Tibial nerve (tissue), 4 donors: ENCODE measurements at regions not wholly inside any gene's neighbourhood (a gene's known extent, or its start where the extent isn't known, plus 50 kb on each side); places are given as distances from the start of the nearest gene placed in this dataset.

Experiments used
- DNase-seq, 2 donors: peaks; one replicate each; pipeline ENCODE4 v3.0.0-alpha.2; 2019; ENCODE audit warnings: low spot score in 2 of 2
- H3K27ac ChIP-seq, 4 donors: fragments of 200-600 bp; sonication (generic) in 3 of 4; one replicate each; pipeline ENCODE4 v1.5.1; 2017 to 2019; ENCODE audit warnings: mild to moderate bottlenecking in 1 of 4
- H3K27me3 ChIP-seq, 2 donors: fragments of 200-600 bp; sonication (generic) in 1 of 2; one replicate each; pipeline versions ENCODE4 v1.5.1 to v1.6.0; 2017 to 2019
- H3K36me3 ChIP-seq, 3 donors: fragments of 200-600 bp; sonication (generic); one replicate each; pipeline ENCODE4 v1.5.1; 2018 to 2019
- H3K4me1 ChIP-seq, 4 donors: fragments of 200-600 bp; sonication (generic) in 3 of 4; one replicate each; pipeline ENCODE4 v1.5.1; 2017 to 2019
- H3K4me3 ChIP-seq, 4 donors: fragments of 200-600 bp; sonication (generic) in 3 of 4; one replicate each; pipeline ENCODE4 v1.5.1; 2017 to 2019; ENCODE audit warnings: mild to moderate bottlenecking in 1 of 4, moderate library complexity in 1 of 4
- H3K9me3 ChIP-seq, 4 donors: fragments of 200-600 bp; sonication (generic) in 3 of 4; one replicate each; pipeline ENCODE4 v1.5.1; 2017 to 2019
- EP300 ChIP-seq, 2 donors: sonication (generic); formaldehyde crosslinking; IDR thresholded peaks; one replicate each; pipeline ENCODE4 v1.6.1; 2017; ENCODE audit warnings: antibody characterized with exemption in 2 of 2, mild to moderate bottlenecking in 1 of 2
- POLR2A ChIP-seq, 2 donors: fragments of 450-650 bp; IDR thresholded peaks; one replicate each; pipeline ENCODE4 v1.6.1; 2017; ENCODE audit warnings: antibody characterized with exemption in 2 of 2, mild to moderate bottlenecking in 2 of 2, moderate library complexity in 2 of 2
- WGBS, 2 donors: methylation state at CpG; one replicate each; pipeline ENCODE4 v1.1.5; 2018; 5-methylcytosine and 5-hydroxymethylcytosine counted together
- TF ChIP-seq, protein P1 (sequence below), 5 experiments: fragments of 200-600 bp in 3 of 5; fragments of 450-650 bp in 2 of 5; sonication (generic) in 3 of 5; IDR thresholded peaks; one replicate each; pipeline ENCODE4 v1.5.1; 2016 to 2019; ENCODE audit warnings: antibody characterized with exemption in 5 of 5, mild to moderate bottlenecking in 3 of 5, moderate library complexity in 2 of 5

- Histone ChIP-seq H3K4me3 (no peak overlapping the region), H3K36me3 (no peaks in the 10 kb centered on the region), H3K4me1 (no peaks in the 10 kb centered on the region), H3K9me3 (no peaks in the 10 kb centered on the region), H3K27ac (no peak overlapping the region), H3K27me3 (no peaks in the 10 kb centered on the region)
- no peak for DNase-seq
- TF ChIP-seq EP300 (IDR thresholded peaks at IDR 0.05) (no peak), POLR2A (IDR thresholded peaks at IDR 0.05) (no peak)
- TF ChIP-seq, protein P1, sequence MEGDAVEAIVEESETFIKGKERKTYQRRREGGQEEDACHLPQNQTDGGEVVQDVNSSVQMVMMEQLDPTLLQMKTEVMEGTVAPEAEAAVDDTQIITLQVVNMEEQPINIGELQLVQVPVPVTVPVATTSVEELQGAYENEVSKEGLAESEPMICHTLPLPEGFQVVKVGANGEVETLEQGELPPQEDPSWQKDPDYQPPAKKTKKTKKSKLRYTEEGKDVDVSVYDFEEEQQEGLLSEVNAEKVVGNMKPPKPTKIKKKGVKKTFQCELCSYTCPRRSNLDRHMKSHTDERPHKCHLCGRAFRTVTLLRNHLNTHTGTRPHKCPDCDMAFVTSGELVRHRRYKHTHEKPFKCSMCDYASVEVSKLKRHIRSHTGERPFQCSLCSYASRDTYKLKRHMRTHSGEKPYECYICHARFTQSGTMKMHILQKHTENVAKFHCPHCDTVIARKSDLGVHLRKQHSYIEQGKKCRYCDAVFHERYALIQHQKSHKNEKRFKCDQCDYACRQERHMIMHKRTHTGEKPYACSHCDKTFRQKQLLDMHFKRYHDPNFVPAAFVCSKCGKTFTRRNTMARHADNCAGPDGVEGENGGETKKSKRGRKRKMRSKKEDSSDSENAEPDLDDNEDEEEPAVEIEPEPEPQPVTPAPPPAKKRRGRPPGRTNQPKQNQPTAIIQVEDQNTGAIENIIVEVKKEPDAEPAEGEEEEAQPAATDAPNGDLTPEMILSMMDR (IDR thresholded peaks at IDR 0.05) = no peak
- 61 to 82% methylated on average over 3 of the region's 3 CpGs for WGBS, 2 donors
Observed at GRCh38 chr19:27929399-27929798, 1283.6 kb downstream of the UQCRFS1 start.

- Histone ChIP-seq H3K4me1 (no peaks in the 10 kb centered on the region), H3K27me3 (no peaks in the 10 kb centered on the region), H3K27ac (no peak overlapping the region), H3K36me3 (no peaks in the 10 kb centered on the region), H3K4me3 (no peak overlapping the region), H3K9me3 (no peaks in the 10 kb centered on the region)
- TF ChIP-seq, protein P1 (IDR thresholded peaks at IDR 0.05) = no peak
- TF ChIP-seq POLR2A (IDR thresholded peaks at IDR 0.05) (no peak), EP300 (IDR thresholded peaks at IDR 0.05) (no peak)
- WGBS, 2 donors = 64 to 85% methylated on average over 2 of the region's 2 CpGs
- DNase-seq = no peak
Observed at GRCh38 chr19:27925202-27925601, 1287.7 kb downstream of the UQCRFS1 start.

DNA sequence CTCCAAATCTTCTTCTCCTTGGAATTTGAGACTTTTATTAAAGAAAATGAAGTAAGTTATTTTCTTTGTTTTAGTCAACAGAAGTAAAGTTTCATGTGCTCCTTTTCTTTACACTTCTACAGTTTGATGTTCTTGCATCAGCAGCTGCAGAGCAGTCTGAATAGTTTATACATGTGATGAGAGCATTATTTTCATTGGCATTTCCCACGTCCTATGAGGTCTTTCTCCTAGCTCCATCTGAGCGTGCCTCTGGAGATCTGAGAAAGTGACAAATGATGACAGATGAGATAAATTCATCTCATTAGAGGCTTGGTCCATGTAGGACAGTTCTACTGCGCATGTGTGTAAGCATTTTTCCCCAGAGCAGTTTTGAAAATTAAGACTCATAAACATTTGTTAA lies 1290.0 kb downstream of the UQCRFS1 start:
- Histone ChIP-seq H3K36me3 (no peaks in the 10 kb centered on the region), H3K27ac (no peak overlapping the region), H3K9me3 (no peaks in the 10 kb centered on the region), H3K4me1 (no peaks in the 10 kb centered on the region), H3K4me3 (no peak overlapping the region), H3K27me3 (no peaks in the 10 kb centered on the region)
- TF ChIP-seq, protein P1 (IDR thresholded peaks at IDR 0.05) = no peak
- TF ChIP-seq POLR2A (IDR thresholded peaks at IDR 0.05) (no peak), EP300 (IDR thresholded peaks at IDR 0.05) (no peak)
- no peak for DNase-seq
- WGBS, 2 donors = 57 to 61% methylated on average over 3 of the region's 3 CpGs

DNA sequence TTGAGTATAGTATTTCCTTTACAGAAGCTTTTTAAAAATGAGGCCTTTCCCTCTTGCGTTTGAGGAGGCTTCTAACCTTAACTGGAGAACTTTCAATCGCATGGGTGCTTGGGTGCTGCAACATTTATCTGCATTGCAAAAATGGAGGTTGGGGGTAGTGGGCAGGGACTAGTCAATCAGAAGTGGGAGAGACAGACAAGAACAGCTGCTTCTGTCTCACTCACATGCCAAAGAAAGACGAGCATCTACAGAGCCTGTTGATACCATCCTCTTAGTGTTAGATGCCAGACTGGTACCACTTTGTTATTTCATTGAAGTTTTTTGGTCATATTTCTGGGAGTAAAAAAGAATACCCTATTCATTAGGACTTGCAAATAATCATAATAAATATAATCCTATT lies 1292.2 kb downstream of the UQCRFS1 start:
- Histone ChIP-seq H3K36me3 (no peaks in the 10 kb centered on the region), H3K4me3 (no peak overlapping the region), H3K27ac (no peak overlapping the region), H3K4me1 (no peaks in the 10 kb centered on the region), H3K9me3 (no peaks in the 10 kb centered on the region), H3K27me3 (no peaks in the 10 kb centered on the region)
- WGBS, 2 donors = 52 to 54% methylated on average over 3 of the region's 3 CpGs
- no peak for DNase-seq
- TF ChIP-seq POLR2A (IDR thresholded peaks at IDR 0.05) = no peak
- TF ChIP-seq, protein P1 (IDR thresholded peaks at IDR 0.05) = no peak
- TF ChIP-seq EP300 (IDR thresholded peaks at IDR 0.05) = no peak

- Histone ChIP-seq H3K27ac (no peak overlapping the region), H3K4me1 (no peaks in the 10 kb centered on the region), H3K36me3 (no peaks in the 10 kb centered on the region), H3K27me3 (no peaks in the 10 kb centered on the region), H3K4me3 (no peak overlapping the region), H3K9me3 (no peaks in the 10 kb centered on the region)
- WGBS, 2 donors = 73 to 82% methylated on average over 2 to 3 of the region's 3 CpGs
- TF ChIP-seq, protein P1 (IDR thresholded peaks at IDR 0.05) = no peak
- no peak for TF ChIP-seq POLR2A (IDR thresholded peaks at IDR 0.05)
- no peak for TF ChIP-seq EP300 (IDR thresholded peaks at IDR 0.05)
- no peak for DNase-seq
Observed at GRCh38 chr19:27918818-27919217, 1294.1 kb downstream of the UQCRFS1 start.
